PFSK-1 (cell line): ENCODE measurements at regions not wholly inside any gene's neighbourhood (a gene's known extent, or its start where the extent isn't known, plus 50 kb on each side); places are given as distances from the start of the nearest gene placed in this dataset.

Source experiments
- FOXP2 ChIP-seq: optimal IDR thresholded peaks from 2 replicates; pipeline ENCODE3; 2011; ENCODE audit warnings: borderline replicate concordance, control low read depth, inconsistent platforms; ENCODE audit not compliant: insufficient read depth; ENCODE audit errors: extremely low read length, extremely low read depth
- POLR2AphosphoS5 ChIP-seq: IDR thresholded peaks from 2 replicates; pipeline ENCODE4 v1.6.1; 2012; ENCODE audit warnings: low read depth, mild to moderate bottlenecking, control low read depth, low read length, moderate library complexity
- REST ChIP-seq, 2 experiments: IDR thresholded peaks; 2 replicates each; pipeline versions ENCODE4 v1.6.1 to v1.8.0; 2011 to 2012; ENCODE audit warnings: low read depth in 2 of 2, low read length in 2 of 2, control low read depth in 1 of 2, inconsistent platforms in 1 of 2, mild to moderate bottlenecking in 1 of 2, moderate library complexity in 1 of 2; ENCODE audit not compliant: insufficient read depth in 1 of 2
- SIN3A ChIP-seq: IDR thresholded peaks from 2 replicates; pipeline ENCODE4 v1.6.1; 2012; ENCODE audit warnings: mild to moderate bottlenecking, low read length, moderate library complexity, borderline replicate concordance; ENCODE audit not compliant: insufficient read depth
- TAF1 ChIP-seq: IDR thresholded peaks from 2 replicates; pipeline ENCODE4 v1.6.1; 2012; ENCODE audit warnings: low read length, control low read depth, borderline replicate concordance; ENCODE audit not compliant: insufficient read depth

GRCh38 chr10:4141471-4141870 lies 356.5 kb upstream of the KLF6 start:
- TF ChIP-seq SIN3A, result no peak
- TF ChIP-seq FOXP2, result no peak
- TF ChIP-seq REST (IDR thresholded peaks at IDR 0.05; ENCODE audit: insufficient read depth in 1 of 2, low read depth in 2 of 2, low read length in 2 of 2), result peak; percentile 90 to 94

DNA sequence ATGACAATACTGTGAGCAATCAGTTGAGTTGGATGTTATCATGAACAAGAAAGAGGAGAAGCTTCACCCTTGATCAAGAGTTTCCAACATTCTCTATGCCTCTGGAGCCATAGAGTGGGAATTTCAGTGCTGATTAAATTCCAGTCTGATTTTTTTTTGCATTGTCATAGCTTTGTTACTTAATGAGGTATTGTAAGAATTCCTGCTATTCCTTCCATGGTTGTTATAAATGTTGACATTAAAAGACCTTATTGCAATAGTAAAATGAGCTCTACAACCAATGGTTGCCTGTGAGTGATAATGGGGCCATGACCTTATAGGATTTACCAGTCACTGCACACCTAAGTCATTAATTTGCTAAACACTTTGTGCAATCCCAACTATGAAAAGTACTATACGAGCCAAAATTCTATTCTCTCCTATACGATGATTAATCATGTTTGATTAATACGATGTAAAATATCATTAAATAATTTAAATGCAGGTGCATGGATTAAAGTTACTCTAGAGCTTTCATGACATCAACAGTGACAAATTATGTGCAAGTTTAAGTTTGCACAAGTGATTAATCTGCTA lies 353.2 kb upstream of the KLF6 start:
- TF ChIP-seq REST (IDR thresholded peaks at IDR 0.05; ENCODE audit: insufficient read depth in 1 of 2, low read depth in 2 of 2, low read length in 2 of 2), result no peak
- TF ChIP-seq POLR2AphosphoS5, result no peak
- TF ChIP-seq FOXP2, result no peak
- TF ChIP-seq TAF1, result no peak
- no peak for TF ChIP-seq SIN3A

GRCh38 chr10:4137299-4137698 lies 352.3 kb upstream of the KLF6 start:
- TF ChIP-seq REST (IDR thresholded peaks at IDR 0.05; ENCODE audit: insufficient read depth in 1 of 2, low read depth in 2 of 2, low read length in 2 of 2) (no peak), TAF1 (no peak), FOXP2 (no peak)

- TF ChIP-seq FOXP2, result no peak
- TF ChIP-seq SIN3A, result no peak
- TF ChIP-seq TAF1, result no peak
- no peak for TF ChIP-seq REST (IDR thresholded peaks at IDR 0.05; ENCODE audit: insufficient read depth in 1 of 2, low read depth in 2 of 2, low read length in 2 of 2)
- no peak for TF ChIP-seq POLR2AphosphoS5
Measured at GRCh38 chr10:4136121-4136520, 351.1 kb upstream of the KLF6 start.

GRCh38 chr10:4132216-4132556 lies 347.2 kb upstream of the KLF6 start:
- TF ChIP-seq REST (IDR thresholded peaks at IDR 0.05; ENCODE audit: insufficient read depth in 1 of 2, low read depth in 2 of 2, low read length in 2 of 2) (no peak), FOXP2 (no peak), TAF1 (no peak), POLR2AphosphoS5 (no peak), SIN3A (no peak)
